LNCAP (cell line): ENCODE measurements at regions not wholly inside any gene's neighbourhood (a gene's known extent, or its start where the extent isn't known, plus 50 kb on each side); places are given as distances from the start of the nearest gene placed in this dataset.

Experiments
- TF ChIP-seq, protein P1 (sequence below): fragments of 450-650 bp; IDR thresholded peaks from 2 replicates; pipeline ENCODE4 v1.5.1; 2017; ENCODE audit warnings: mild to moderate bottlenecking

GRCh38 chr2:36006444-36006843 is 349.1 kb upstream of the CRIM1 start:
- TF ChIP-seq, protein P1, sequence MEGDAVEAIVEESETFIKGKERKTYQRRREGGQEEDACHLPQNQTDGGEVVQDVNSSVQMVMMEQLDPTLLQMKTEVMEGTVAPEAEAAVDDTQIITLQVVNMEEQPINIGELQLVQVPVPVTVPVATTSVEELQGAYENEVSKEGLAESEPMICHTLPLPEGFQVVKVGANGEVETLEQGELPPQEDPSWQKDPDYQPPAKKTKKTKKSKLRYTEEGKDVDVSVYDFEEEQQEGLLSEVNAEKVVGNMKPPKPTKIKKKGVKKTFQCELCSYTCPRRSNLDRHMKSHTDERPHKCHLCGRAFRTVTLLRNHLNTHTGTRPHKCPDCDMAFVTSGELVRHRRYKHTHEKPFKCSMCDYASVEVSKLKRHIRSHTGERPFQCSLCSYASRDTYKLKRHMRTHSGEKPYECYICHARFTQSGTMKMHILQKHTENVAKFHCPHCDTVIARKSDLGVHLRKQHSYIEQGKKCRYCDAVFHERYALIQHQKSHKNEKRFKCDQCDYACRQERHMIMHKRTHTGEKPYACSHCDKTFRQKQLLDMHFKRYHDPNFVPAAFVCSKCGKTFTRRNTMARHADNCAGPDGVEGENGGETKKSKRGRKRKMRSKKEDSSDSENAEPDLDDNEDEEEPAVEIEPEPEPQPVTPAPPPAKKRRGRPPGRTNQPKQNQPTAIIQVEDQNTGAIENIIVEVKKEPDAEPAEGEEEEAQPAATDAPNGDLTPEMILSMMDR, result no peak

DNA sequence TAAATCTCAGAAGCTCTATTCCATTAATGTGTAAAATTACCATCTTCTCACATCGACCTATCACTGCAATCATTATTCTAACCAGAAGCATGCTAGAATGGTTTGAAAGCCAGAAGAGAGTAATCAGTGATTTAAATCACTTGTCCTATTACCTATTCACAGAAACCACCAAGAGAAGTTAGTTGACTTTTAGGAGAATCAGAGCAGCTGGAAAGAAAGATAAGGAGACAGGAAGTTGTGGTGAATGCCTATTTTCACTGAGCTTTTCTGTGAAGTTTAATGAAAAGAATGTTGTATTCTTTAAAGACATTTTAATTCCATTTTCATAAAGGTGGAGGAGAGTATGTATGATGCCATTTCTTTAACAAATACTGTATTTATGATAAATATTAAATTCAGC is 352.6 kb upstream of the CRIM1 start:
- TF ChIP-seq, protein P1, result no peak

DNA sequence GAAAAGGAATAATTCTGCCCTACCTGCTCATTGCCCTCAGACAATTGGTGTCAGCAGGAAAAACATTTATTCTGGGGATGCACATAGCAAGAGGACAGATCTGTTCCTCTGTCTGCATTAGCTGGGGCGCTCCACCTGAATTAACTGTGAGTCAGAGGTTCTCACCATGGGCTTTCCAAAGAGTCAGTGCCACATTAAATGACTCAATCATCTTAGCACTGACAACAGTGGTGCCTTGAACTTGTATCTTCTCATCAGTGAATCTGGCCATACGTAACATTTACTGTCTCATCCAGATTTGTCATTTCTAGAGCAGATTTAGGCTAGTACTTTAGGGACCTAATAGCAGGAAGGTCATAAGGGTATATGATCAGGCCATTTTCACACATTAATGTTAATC is 358.1 kb upstream of the CRIM1 start:
- TF ChIP-seq, protein P1, result no peak

DNA sequence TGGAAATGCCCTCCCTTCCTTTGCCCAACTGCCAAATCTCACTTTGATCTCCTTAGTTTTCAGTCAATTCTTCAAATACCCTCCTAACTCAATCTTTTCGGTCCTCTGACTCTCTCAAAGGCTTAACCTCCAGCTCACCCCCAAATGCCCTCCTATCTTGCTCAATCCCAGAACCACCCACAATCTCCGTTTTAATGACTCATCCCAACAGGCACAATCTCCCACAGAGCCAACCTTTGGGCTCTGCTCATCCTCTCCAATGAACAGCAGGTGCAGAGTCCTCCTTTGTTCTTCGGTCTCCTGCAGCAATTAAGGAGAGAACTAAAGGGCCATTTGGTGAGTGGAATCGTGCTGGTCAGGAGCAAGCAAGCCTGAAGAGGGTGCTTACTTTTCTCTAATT is 366.1 kb upstream of the CRIM1 start:
- TF ChIP-seq, protein P1, result no peak

GRCh38 chr2:35989040-35989439 is 366.5 kb upstream of the CRIM1 start:
- TF ChIP-seq, protein P1, result no peak

DNA sequence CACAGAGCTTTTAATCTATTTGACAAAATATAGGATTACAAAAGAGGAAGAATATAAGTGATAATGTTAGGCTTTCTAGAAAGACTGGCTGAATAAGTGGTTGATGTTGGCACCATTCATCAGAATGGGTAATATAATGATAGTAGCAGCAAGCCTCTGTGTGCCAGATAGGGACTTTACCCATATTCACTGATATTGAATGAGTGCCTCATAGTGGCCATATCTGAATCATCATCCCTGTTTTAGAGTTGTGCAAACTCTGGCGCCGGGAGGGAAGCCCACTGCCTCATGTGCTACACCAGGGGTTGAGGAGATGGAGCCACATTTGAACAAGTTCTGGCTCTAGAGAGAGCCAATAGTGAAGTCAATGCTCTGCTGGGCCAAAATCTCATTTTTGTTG is 368.7 kb upstream of the CRIM1 start:
- TF ChIP-seq, protein P1, result no peak

- TF ChIP-seq, protein P1, result no peak
Measured at GRCh38 chr2:35978218-35978617, 377.4 kb upstream of the CRIM1 start.

- TF ChIP-seq, protein P1, result no peak
Measured at GRCh38 chr2:35976611-35977010, 379.0 kb upstream of the CRIM1 start.
